HL-60 (cell line): ENCODE measurements at regions not wholly inside any gene's neighbourhood (a gene's known extent, or its start where the extent isn't known, plus 50 kb on each side); places are given as distances from the start of the nearest gene placed in this dataset.

Experiments
- POLR2AphosphoS5 ChIP-seq: IDR thresholded peaks from 2 replicates; pipeline ENCODE4 v1.6.1; 2012; ENCODE audit warnings: low read depth
- TF ChIP-seq, protein P1 (sequence below): IDR thresholded peaks from one replicate; pipeline ENCODE4 v1.5.1; 2011; ENCODE audit warnings: low read length, control low read depth, inconsistent platforms; ENCODE audit not compliant: insufficient read depth
- TF ChIP-seq, protein P2 (sequence below): IDR thresholded peaks from 2 replicates; pipeline ENCODE4 v1.6.1; 2012; ENCODE audit warnings: low read depth; ENCODE audit not compliant: insufficient replicate concordance

- TF ChIP-seq, protein P1, sequence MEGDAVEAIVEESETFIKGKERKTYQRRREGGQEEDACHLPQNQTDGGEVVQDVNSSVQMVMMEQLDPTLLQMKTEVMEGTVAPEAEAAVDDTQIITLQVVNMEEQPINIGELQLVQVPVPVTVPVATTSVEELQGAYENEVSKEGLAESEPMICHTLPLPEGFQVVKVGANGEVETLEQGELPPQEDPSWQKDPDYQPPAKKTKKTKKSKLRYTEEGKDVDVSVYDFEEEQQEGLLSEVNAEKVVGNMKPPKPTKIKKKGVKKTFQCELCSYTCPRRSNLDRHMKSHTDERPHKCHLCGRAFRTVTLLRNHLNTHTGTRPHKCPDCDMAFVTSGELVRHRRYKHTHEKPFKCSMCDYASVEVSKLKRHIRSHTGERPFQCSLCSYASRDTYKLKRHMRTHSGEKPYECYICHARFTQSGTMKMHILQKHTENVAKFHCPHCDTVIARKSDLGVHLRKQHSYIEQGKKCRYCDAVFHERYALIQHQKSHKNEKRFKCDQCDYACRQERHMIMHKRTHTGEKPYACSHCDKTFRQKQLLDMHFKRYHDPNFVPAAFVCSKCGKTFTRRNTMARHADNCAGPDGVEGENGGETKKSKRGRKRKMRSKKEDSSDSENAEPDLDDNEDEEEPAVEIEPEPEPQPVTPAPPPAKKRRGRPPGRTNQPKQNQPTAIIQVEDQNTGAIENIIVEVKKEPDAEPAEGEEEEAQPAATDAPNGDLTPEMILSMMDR: no peak
- no peak for TF ChIP-seq POLR2AphosphoS5
- TF ChIP-seq, protein P2, sequence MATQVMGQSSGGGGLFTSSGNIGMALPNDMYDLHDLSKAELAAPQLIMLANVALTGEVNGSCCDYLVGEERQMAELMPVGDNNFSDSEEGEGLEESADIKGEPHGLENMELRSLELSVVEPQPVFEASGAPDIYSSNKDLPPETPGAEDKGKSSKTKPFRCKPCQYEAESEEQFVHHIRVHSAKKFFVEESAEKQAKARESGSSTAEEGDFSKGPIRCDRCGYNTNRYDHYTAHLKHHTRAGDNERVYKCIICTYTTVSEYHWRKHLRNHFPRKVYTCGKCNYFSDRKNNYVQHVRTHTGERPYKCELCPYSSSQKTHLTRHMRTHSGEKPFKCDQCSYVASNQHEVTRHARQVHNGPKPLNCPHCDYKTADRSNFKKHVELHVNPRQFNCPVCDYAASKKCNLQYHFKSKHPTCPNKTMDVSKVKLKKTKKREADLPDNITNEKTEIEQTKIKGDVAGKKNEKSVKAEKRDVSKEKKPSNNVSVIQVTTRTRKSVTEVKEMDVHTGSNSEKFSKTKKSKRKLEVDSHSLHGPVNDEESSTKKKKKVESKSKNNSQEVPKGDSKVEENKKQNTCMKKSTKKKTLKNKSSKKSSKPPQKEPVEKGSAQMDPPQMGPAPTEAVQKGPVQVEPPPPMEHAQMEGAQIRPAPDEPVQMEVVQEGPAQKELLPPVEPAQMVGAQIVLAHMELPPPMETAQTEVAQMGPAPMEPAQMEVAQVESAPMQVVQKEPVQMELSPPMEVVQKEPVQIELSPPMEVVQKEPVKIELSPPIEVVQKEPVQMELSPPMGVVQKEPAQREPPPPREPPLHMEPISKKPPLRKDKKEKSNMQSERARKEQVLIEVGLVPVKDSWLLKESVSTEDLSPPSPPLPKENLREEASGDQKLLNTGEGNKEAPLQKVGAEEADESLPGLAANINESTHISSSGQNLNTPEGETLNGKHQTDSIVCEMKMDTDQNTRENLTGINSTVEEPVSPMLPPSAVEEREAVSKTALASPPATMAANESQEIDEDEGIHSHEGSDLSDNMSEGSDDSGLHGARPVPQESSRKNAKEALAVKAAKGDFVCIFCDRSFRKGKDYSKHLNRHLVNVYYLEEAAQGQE: no peak
These were observed 60.2 kb downstream of the CCDC71L start for GRCh38 chr7:106600569-106601373.
